ENCODE measurements at regions not wholly inside any gene's neighbourhood (a gene's known extent, or its start where the extent isn't known, plus 50 kb on each side); places are given as distances from the start of the nearest gene placed in this dataset.

DNA sequence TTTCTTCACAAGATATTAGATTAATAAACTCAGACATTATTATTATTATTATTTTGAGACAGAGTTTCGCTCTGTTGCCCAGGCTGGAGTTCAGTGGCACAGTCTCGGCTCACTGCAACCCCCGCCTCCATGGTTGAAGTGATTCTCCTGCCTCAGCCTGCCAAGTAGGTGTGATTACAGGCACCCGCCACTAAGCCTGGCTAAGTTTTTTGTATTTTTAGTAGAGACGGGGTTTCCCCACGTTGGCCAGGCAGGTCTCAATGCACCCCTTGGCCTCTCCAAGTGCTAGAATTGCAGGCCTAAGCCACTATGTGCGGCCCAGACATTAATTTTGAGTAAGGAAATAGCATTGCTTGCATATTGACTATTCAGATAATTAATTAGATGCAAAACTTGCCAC, 554.9 kb upstream of the LRFN5 start:
- TF ChIP-seq, protein P1, sequence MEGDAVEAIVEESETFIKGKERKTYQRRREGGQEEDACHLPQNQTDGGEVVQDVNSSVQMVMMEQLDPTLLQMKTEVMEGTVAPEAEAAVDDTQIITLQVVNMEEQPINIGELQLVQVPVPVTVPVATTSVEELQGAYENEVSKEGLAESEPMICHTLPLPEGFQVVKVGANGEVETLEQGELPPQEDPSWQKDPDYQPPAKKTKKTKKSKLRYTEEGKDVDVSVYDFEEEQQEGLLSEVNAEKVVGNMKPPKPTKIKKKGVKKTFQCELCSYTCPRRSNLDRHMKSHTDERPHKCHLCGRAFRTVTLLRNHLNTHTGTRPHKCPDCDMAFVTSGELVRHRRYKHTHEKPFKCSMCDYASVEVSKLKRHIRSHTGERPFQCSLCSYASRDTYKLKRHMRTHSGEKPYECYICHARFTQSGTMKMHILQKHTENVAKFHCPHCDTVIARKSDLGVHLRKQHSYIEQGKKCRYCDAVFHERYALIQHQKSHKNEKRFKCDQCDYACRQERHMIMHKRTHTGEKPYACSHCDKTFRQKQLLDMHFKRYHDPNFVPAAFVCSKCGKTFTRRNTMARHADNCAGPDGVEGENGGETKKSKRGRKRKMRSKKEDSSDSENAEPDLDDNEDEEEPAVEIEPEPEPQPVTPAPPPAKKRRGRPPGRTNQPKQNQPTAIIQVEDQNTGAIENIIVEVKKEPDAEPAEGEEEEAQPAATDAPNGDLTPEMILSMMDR (conservative IDR thresholded peaks at IDR 0.05) = no peak
- no peak overlapping the region for H3K27ac ChIP-seq

DNA sequence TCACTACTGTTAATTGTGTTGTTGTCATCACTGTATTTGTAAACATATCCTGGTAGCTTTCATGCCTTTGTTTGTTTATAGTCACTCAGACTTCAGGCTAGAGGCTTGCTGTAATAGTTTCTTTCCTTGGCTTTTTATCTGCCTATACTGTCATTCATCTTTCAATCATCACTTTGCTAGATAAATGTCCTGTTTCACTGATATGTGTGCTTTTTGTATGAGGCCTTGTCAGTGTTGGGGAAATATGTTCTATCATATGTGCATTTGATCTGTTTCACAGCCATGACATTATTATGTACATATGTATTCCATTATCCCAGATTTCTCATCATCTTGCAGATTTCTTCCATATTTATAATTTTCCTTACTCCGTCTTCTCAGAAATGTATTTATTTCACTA, 558.9 kb upstream of the LRFN5 start:
- H3K27ac ChIP-seq = no peak overlapping the region
- TF ChIP-seq, protein P1 (conservative IDR thresholded peaks at IDR 0.05) = no peak

DNA sequence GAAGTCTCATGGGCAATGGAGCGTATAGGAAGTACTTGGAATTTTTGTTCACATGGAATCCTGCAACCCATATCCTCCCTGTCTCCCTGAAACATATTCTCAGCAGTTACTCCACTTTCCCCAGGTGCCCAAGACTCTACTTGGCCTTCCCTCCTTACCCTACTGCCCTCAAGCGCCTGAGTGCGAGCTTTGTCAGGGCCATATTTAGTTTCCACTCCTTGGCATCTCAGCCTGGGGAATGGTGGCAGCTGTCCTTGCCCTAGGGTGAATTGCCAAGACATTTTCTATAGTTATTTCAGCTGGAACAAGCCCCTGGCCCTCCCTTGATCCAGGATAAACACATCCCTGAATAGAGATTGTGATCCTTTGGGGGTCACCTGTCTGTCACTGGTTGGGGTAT, 569.3 kb upstream of the LRFN5 start:
- TF ChIP-seq, protein P1 (conservative IDR thresholded peaks at IDR 0.05) = no peak
- no peak overlapping the region for H3K27ac ChIP-seq

DNA sequence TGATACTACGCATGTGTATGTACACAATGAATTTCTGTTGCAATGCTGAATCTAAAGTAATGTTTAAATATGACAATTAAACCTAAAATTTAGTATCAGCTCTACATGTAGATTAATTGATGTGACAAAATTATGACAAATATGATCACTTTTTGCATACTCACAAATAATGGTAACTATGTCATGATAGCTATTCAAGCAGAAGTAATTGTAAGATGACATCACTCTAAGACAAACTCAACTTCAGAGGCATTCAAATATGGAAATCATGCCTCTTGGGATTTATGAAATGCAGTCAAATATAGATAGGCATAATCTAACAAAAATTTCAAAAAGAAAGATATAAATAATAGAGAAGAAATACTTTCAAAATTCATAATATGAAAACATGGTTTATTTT, 571.7 kb upstream of the LRFN5 start:
- no peak overlapping the region for H3K27ac ChIP-seq
- TF ChIP-seq, protein P1 (conservative IDR thresholded peaks at IDR 0.05) = no peak

DNA sequence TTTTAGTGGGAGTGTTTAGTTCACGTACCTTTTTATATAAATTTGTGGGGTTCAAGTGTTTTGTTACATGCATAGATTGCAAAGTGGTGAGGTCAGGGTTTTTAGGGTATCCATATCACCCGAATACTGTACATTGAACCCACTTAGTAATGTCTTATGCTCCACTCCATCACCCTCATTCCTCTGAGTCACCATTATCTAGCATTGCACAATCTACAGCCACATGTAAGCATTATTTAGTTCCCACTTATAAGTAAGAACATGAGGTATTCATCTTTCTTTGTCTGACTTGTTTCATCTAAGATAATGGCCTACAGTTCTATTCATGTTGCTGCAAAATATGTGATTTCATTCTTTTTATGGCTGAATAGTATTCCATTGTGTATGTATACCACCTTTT, 583.7 kb upstream of the LRFN5 start:
- TF ChIP-seq, protein P1 (conservative IDR thresholded peaks at IDR 0.05) = no peak
- no peak overlapping the region for H3K27ac ChIP-seq

DNA sequence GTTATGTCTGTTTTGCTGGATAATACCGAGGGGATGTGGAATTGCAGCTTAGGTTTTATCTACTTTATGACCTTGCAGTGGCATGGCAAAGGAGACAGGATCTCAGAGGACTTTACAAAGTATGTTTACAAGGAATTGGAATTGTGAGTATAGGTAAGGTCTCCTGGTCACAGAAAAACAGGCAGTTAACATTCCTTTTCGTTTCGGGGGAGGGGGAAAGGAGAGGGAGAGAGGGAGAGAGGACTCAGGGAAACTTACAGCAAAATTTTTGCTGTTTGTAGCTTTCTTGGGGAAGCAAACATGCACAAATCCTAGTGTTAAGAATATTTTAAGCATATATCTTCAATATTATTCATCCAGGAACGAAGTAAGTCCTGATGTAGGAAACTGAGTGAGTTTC, 590.5 kb upstream of the LRFN5 start:
- H3K27ac ChIP-seq = no peak overlapping the region
- TF ChIP-seq, protein P1 (conservative IDR thresholded peaks at IDR 0.05) = no peak

DNA sequence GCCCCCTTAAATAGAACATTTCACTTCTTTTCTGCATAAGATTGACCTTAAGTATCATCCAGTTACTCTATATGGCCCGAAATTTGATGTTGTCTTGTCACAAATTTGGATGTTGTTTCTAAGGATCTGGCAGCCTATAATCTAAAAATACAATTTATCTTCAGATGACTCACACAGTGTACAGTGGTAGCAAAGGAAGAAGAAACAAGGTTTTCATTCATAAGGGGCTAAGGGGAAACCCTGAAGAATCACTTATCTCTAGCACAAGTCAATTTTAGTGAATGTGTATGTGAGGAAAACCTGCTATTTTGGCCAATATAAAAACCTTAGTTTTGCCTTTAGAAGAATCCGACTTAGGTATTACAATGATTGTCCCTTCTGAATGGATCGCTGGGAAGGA, 606.3 kb upstream of the LRFN5 start:
- H3K27ac ChIP-seq = no peak overlapping the region
- TF ChIP-seq, protein P1 (conservative IDR thresholded peaks at IDR 0.05) = no peak

DNA sequence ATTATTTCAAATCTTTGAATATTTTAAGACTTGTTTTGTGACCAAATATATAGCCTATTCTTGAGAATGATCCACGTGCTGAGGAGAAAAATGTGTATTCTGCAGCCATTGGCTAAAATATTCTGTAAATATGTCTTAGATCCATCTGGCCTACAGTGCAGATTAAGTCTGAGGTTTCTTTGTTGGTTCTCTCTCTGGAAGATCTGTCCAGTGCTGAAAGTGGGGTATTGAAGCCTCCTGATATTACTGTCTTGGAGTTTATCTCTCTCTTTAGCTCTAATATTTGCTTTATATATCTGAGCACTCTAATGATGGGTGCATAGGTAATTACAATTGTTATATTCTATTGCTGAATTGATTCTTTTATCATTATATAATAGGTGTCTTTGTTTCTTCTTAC, 617.4 kb upstream of the LRFN5 start:
- H3K27ac ChIP-seq = no peak overlapping the region
- TF ChIP-seq, protein P1 (conservative IDR thresholded peaks at IDR 0.05) = no peak

Measured in VCaP (cell line).